H9 (cell line): ENCODE measurements at regions not wholly inside any gene's neighbourhood (a gene's known extent, or its start where the extent isn't known, plus 50 kb on each side); places are given as distances from the start of the nearest gene placed in this dataset.

Source experiments
- DNase-seq: peaks from one replicate; pipeline ENCODE4 v3.0.0-alpha.2; 2017
- H2AFZ ChIP-seq: one replicate; pipeline ENCODE4 v1.6.1; 2013; ENCODE audit warnings: mild to moderate bottlenecking, low read length, control low read depth, moderate library complexity
- H2AK5ac ChIP-seq: 2 replicates; pipeline ENCODE4 v1.6.1; 2013; ENCODE audit warnings: low read length, control low read depth, mixed read lengths; ENCODE audit not compliant: insufficient read length
- H2BK120ac ChIP-seq: one replicate; pipeline ENCODE4 v1.6.1; 2013; ENCODE audit warnings: low read depth, mild to moderate bottlenecking, low read length, control low read depth, inconsistent platforms; ENCODE audit not compliant: poor library complexity, severe bottlenecking
- H2BK12ac ChIP-seq: 2 replicates; pipeline ENCODE4 v1.6.1; 2013; ENCODE audit warnings: low read length, control low read depth, mixed read lengths, low read depth; ENCODE audit not compliant: insufficient read length
- H2BK15ac ChIP-seq: 2 replicates; pipeline ENCODE4 v1.6.1; 2013; ENCODE audit warnings: low read depth, low read length, control low read depth
- H2BK20ac ChIP-seq: one replicate; pipeline ENCODE4 v1.6.1; 2013; ENCODE audit warnings: low read depth, mild to moderate bottlenecking, low read length, control low read depth, inconsistent platforms; ENCODE audit not compliant: poor library complexity, severe bottlenecking
- H2BK5ac ChIP-seq: 2 replicates; pipeline ENCODE4 v1.6.1; 2013; ENCODE audit warnings: low read length, control low read depth, mixed read lengths; ENCODE audit not compliant: insufficient read length
- H3K14ac ChIP-seq: 2 replicates; pipeline ENCODE4 v1.6.1; 2013; ENCODE audit warnings: low read length, control low read depth; ENCODE audit not compliant: insufficient read depth
- H3K18ac ChIP-seq: 2 replicates; pipeline ENCODE4 v1.6.1; 2013; ENCODE audit warnings: low read depth, mild to moderate bottlenecking, mixed read lengths, low read length, control low read depth; ENCODE audit not compliant: insufficient read length
- H3K23ac ChIP-seq: 2 replicates; pipeline ENCODE4 v1.6.1; 2013; ENCODE audit warnings: low read length, control low read depth, mixed read lengths, low read depth; ENCODE audit not compliant: insufficient read length
- H3K23me2 ChIP-seq: 2 replicates; pipeline ENCODE4 v1.6.1; 2013; ENCODE audit warnings: low read depth, mild to moderate bottlenecking, mixed read lengths, low read length, control low read depth; ENCODE audit not compliant: insufficient read length, poor library complexity, severe bottlenecking
- H3K27ac ChIP-seq: 2 replicates; pipeline ENCODE4 v1.5.1; 2013; ENCODE audit warnings: low read length, control low read depth, mixed read lengths, low read depth; ENCODE audit not compliant: insufficient read length
- H3K27me3 ChIP-seq: 2 replicates; pipeline ENCODE4 v1.6.1; 2013; ENCODE audit warnings: low read length, control low read depth, inconsistent platforms; ENCODE audit not compliant: insufficient read depth
- H3K4ac ChIP-seq: 2 replicates; pipeline ENCODE4 v1.6.1; 2013; ENCODE audit warnings: low read depth, mild to moderate bottlenecking, control low read depth, inconsistent platforms, low read length, moderate library complexity
- H3K4me1 ChIP-seq: 2 replicates; pipeline ENCODE4 v1.6.1; 2013; ENCODE audit warnings: low read length, control low read depth, inconsistent platforms; ENCODE audit not compliant: insufficient read depth
- H3K4me2 ChIP-seq: 2 replicates; pipeline ENCODE4 v1.6.1; 2013; ENCODE audit warnings: low read length, control low read depth, mixed read lengths; ENCODE audit not compliant: insufficient read length, insufficient read depth
- H3K56ac ChIP-seq: 2 replicates; pipeline ENCODE4 v1.6.1; 2013; ENCODE audit warnings: low read depth, mild to moderate bottlenecking, mixed read lengths, low read length, control low read depth; ENCODE audit not compliant: insufficient read length
- H3K79me1 ChIP-seq: 2 replicates; pipeline ENCODE4 v1.6.1; 2013; ENCODE audit warnings: low read depth, mild to moderate bottlenecking, moderate library complexity, low read length, control low read depth, inconsistent platforms; ENCODE audit not compliant: insufficient read depth, poor library complexity, severe bottlenecking
- H3K79me2 ChIP-seq: 2 replicates; pipeline ENCODE4 v1.6.1; 2013; ENCODE audit warnings: low read length, control low read depth, inconsistent platforms; ENCODE audit not compliant: insufficient read depth
- H3K9ac ChIP-seq: 2 replicates; pipeline ENCODE4 v1.6.1; 2013; ENCODE audit warnings: low read length, control low read depth, mixed read lengths; ENCODE audit not compliant: insufficient read length; ENCODE audit errors: extremely low read depth
- H3K9me3 ChIP-seq: one replicate; pipeline ENCODE4 v1.6.1; 2013; ENCODE audit warnings: low read depth, low read length, inconsistent platforms; ENCODE audit not compliant: control insufficient read depth
- H3T11ph ChIP-seq: one replicate; pipeline ENCODE4 v1.6.1; 2013; ENCODE audit warnings: mild to moderate bottlenecking, low read length, control low read depth, inconsistent platforms
- H4K20me1 ChIP-seq: one replicate; pipeline ENCODE4 v1.6.1; 2013; ENCODE audit not compliant: control insufficient read depth, insufficient read length, insufficient read depth
- H4K5ac ChIP-seq: 2 replicates; pipeline ENCODE4 v1.6.1; 2013; ENCODE audit warnings: low read depth, mild to moderate bottlenecking, mixed read lengths, low read length, control low read depth; ENCODE audit not compliant: insufficient read length
- H4K8ac ChIP-seq: replicated peaks from 2 replicates; pipeline ENCODE4 v1.6.1; 2013; ENCODE audit warnings: low read length, control low read depth, mixed read lengths, low read depth; ENCODE audit not compliant: insufficient read length
- H4K91ac ChIP-seq: 2 replicates; pipeline ENCODE4 v1.6.1; 2013; ENCODE audit warnings: low read depth, mild to moderate bottlenecking, moderate library complexity, mixed read lengths, low read length, control low read depth; ENCODE audit not compliant: insufficient read length
- H3K27ac Mint-ChIP-seq, 3 experiments: 2 replicates in 2 of 3; 3 replicates in 1 of 3; pipeline ENCODE4 v1.8.0; 2020 to 2021; ENCODE audit warnings: mixed read lengths in 3 of 3, mild to moderate bottlenecking in 1 of 3, moderate library complexity in 1 of 3
- H3K27me3 Mint-ChIP-seq: 2 replicates; pipeline ENCODE4 v1.8.0; 2021; ENCODE audit warnings: low read depth, mild to moderate bottlenecking, moderate library complexity, mixed read lengths
- H3K36me3 Mint-ChIP-seq, 3 experiments: 2 replicates in 2 of 3; 3 replicates in 1 of 3; pipeline ENCODE4 v1.8.0; 2020 to 2021; ENCODE audit warnings: low read depth in 3 of 3, mixed read lengths in 3 of 3; ENCODE audit not compliant: insufficient read depth in 1 of 3
- H3K4me1 Mint-ChIP-seq, 2 experiments: 2 replicates each; pipeline ENCODE4 v1.8.0; 2020; ENCODE audit warnings: mixed read lengths in 2 of 2
- H3K4me3 Mint-ChIP-seq, 2 experiments: 2 replicates in 1 of 2; 3 replicates in 1 of 2; pipeline ENCODE4 v1.8.0; 2020 to 2021; ENCODE audit warnings: mild to moderate bottlenecking in 2 of 2, mixed read lengths in 2 of 2, moderate library complexity in 1 of 2
- H3K9me3 Mint-ChIP-seq, 2 experiments: 2 replicates in 1 of 2; 3 replicates in 1 of 2; pipeline ENCODE4 v1.8.0; 2020; ENCODE audit warnings: mild to moderate bottlenecking in 2 of 2, mixed read lengths in 2 of 2, moderate library complexity in 1 of 2
- WGBS: extraction: QIAGEN DNeasy Blood & Tissue Kit; methylation state at CpG from one replicate; pipeline ENCODE4 v1.1.7; 2013; ENCODE audit warnings: missing lambda C conversion rate, low lambda C conversion rate, mixed read lengths; ENCODE audit not compliant: insufficient read length; ENCODE audit errors: extremely low coverage; 5-methylcytosine and 5-hydroxymethylcytosine counted together
- TF ChIP-seq, protein P1 (sequence below): fragments of 200-600 bp; sonication (generic); conservative IDR thresholded peaks from 3 replicates; pipeline ENCODE4 v1.8.0; 2021; ENCODE audit warnings: antibody characterized with exemption, mild to moderate bottlenecking

DNA sequence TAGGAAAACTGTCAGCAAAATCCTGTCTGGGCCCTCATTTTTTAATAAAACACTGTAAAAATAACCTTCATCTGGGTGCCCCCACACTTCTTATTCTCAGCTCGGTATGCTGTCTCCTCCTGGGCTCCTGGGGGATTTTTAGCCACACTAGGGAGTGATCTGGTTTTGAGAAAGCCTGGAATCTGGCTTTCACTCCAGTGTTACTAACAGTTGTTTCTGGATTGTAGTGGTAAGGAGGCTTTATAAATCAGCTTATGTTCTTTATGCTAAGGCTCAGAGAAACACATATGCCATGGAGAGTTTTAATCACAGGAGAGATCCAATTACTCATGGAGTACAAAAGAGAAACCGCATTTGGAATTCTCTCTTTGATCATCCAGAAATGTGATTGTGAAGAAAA lies 744.3 kb upstream of the SOX11 start:
- H3K79me1 ChIP-seq, result no peaks in the 10 kb centered on the region
- H4K20me1 ChIP-seq, result no peaks in the 10 kb centered on the region
- H2AK5ac ChIP-seq, result no peak overlapping the region
- no peak overlapping the region for H3K9ac ChIP-seq
- DNase-seq, result no peak
- H3T11ph ChIP-seq, result no peak overlapping the region
- no peak overlapping the region for H3K27ac ChIP-seq
- H2BK20ac ChIP-seq, result no peak overlapping the region
- no peak overlapping the region for H2AFZ ChIP-seq
- no peak overlapping the region for H3K4ac ChIP-seq
- H3K14ac ChIP-seq, result no peak overlapping the region
- no peaks in the 10 kb centered on the region for H3K23me2 ChIP-seq
- Mint-ChIP-seq H3K4me3 (no peak overlapping the region), H3K36me3 (peaks cover 0 to 2% (median 2%) of the 10 kb centered on the region in 3 experiments; a peak in 1 of 7 replicates), H3K9me3 (peaks cover 2 to 4% of the 10 kb centered on the region in 2 experiments; a peak in 3 of 5 replicates), H3K27me3 (no peaks in the 10 kb centered on the region), H3K4me1 (no peaks in the 10 kb centered on the region), H3K27ac (no peak overlapping the region)
- H3K27me3 ChIP-seq, result no peaks in the 10 kb centered on the region
- no peak overlapping the region for H2BK15ac ChIP-seq
- no peak overlapping the region for H3K18ac ChIP-seq
- no peaks in the 10 kb centered on the region for H3K4me1 ChIP-seq
- no CpG with 5 or more reads among the region's 2 CpGs for WGBS
- no peaks in the 10 kb centered on the region for H3K9me3 ChIP-seq
- H3K79me2 ChIP-seq, result no peaks in the 10 kb centered on the region
- H3K4me2 ChIP-seq, result no peak overlapping the region
- TF ChIP-seq, protein P1, sequence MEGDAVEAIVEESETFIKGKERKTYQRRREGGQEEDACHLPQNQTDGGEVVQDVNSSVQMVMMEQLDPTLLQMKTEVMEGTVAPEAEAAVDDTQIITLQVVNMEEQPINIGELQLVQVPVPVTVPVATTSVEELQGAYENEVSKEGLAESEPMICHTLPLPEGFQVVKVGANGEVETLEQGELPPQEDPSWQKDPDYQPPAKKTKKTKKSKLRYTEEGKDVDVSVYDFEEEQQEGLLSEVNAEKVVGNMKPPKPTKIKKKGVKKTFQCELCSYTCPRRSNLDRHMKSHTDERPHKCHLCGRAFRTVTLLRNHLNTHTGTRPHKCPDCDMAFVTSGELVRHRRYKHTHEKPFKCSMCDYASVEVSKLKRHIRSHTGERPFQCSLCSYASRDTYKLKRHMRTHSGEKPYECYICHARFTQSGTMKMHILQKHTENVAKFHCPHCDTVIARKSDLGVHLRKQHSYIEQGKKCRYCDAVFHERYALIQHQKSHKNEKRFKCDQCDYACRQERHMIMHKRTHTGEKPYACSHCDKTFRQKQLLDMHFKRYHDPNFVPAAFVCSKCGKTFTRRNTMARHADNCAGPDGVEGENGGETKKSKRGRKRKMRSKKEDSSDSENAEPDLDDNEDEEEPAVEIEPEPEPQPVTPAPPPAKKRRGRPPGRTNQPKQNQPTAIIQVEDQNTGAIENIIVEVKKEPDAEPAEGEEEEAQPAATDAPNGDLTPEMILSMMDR, result no peak
- H4K91ac ChIP-seq, result no peak overlapping the region
- H4K8ac ChIP-seq, result no peak overlapping the region
- H2BK5ac ChIP-seq, result no peak overlapping the region
- H2BK120ac ChIP-seq, result no peak overlapping the region
- H3K23ac ChIP-seq, result no peak overlapping the region
- no peak overlapping the region for H2BK12ac ChIP-seq
- no peak overlapping the region for H4K5ac ChIP-seq
- H3K56ac ChIP-seq, result no peak overlapping the region
